IPS-18a (cell line): ENCODE measurements at regions not wholly inside any gene's neighbourhood (a gene's known extent, or its start where the extent isn't known, plus 50 kb on each side); places are given as distances from the start of the nearest gene placed in this dataset.

Experiments
- H3K27ac ChIP-seq: one replicate; pipeline ENCODE4 v1.5.1; 2013; ENCODE audit warnings: low read length
- H3K27me3 ChIP-seq: one replicate; pipeline ENCODE4 v1.6.1; 2013; ENCODE audit warnings: mild to moderate bottlenecking, low read length; ENCODE audit not compliant: control insufficient read depth, insufficient read depth
- H3K36me3 ChIP-seq: one replicate; pipeline ENCODE4 v1.6.1; 2013; ENCODE audit warnings: low read depth, low read length; ENCODE audit not compliant: control insufficient read depth
- H3K4me1 ChIP-seq: one replicate; pipeline ENCODE4 v1.6.1; 2013; ENCODE audit warnings: low read depth, low read length; ENCODE audit not compliant: control insufficient read depth
- H3K4me3 ChIP-seq: one replicate; pipeline ENCODE4 v1.5.1; 2013; ENCODE audit warnings: low read length
- H3K9ac ChIP-seq: one replicate; pipeline ENCODE4 v1.6.1; 2013; ENCODE audit warnings: mild to moderate bottlenecking, low read length, moderate library complexity
- H3K9me3 ChIP-seq: one replicate; pipeline ENCODE4 v1.6.1; 2013; ENCODE audit warnings: low read depth, low read length; ENCODE audit not compliant: control insufficient read depth

- H3K9me3 ChIP-seq: no peaks in the 10 kb centered on the region
- H3K4me3 ChIP-seq: no peak overlapping the region
- no peak overlapping the region for H3K27ac ChIP-seq
- no peaks in the 10 kb centered on the region for H3K36me3 ChIP-seq
- no peaks in the 10 kb centered on the region for H3K27me3 ChIP-seq
- no peak overlapping the region for H3K9ac ChIP-seq
- H3K4me1 ChIP-seq: peaks cover 7% of the 10 kb centered on the region
These were observed 128.4 kb upstream of the SOD1 start for GRCh38 chr21:31530897-31531705.

- Histone ChIP-seq H3K4me1 (peaks cover 10% of the 10 kb centered on the region), H3K27ac (no peak overlapping the region), H3K27me3 (no peaks in the 10 kb centered on the region), H3K36me3 (no peaks in the 10 kb centered on the region), H3K4me3 (no peak overlapping the region), H3K9ac (no peak overlapping the region), H3K9me3 (no peaks in the 10 kb centered on the region)
These were observed 129.1 kb upstream of the SOD1 start for GRCh38 chr21:31530364-31530763.

- Histone ChIP-seq H3K9ac (no peak overlapping the region), H3K27me3 (no peaks in the 10 kb centered on the region), H3K4me3 (no peak overlapping the region), H3K4me1 (peaks cover 13% of the 10 kb centered on the region), H3K9me3 (no peaks in the 10 kb centered on the region), H3K27ac (no peak overlapping the region), H3K36me3 (no peaks in the 10 kb centered on the region)
These were observed 130.1 kb upstream of the SOD1 start for GRCh38 chr21:31529406-31529805.

- no peak overlapping the region for H3K4me3 ChIP-seq
- H3K4me1 ChIP-seq: peaks cover 21% of the 10 kb centered on the region
- no peak overlapping the region for H3K9ac ChIP-seq
- H3K9me3 ChIP-seq: no peaks in the 10 kb centered on the region
- H3K36me3 ChIP-seq: no peaks in the 10 kb centered on the region
- H3K27ac ChIP-seq: no peak overlapping the region
- H3K27me3 ChIP-seq: no peaks in the 10 kb centered on the region
These were observed 133.5 kb upstream of the SOD1 start for GRCh38 chr21:31526040-31526439.

GRCh38 chr21:31524140-31524539 is 135.4 kb upstream of the SOD1 start:
- Histone ChIP-seq H3K36me3 (no peaks in the 10 kb centered on the region), H3K9ac (no peak overlapping the region), H3K4me1 (peaks cover 22% of the 10 kb centered on the region), H3K4me3 (no peak overlapping the region), H3K9me3 (no peaks in the 10 kb centered on the region), H3K27me3 (no peaks in the 10 kb centered on the region), H3K27ac (no peak overlapping the region)

GRCh38 chr21:31521515-31521914 is 138.0 kb upstream of the SOD1 start:
- Histone ChIP-seq H3K4me1 (peaks cover 21% of the 10 kb centered on the region), H3K9ac (no peak overlapping the region), H3K36me3 (no peaks in the 10 kb centered on the region), H3K9me3 (no peaks in the 10 kb centered on the region), H3K27ac (no peak overlapping the region), H3K27me3 (no peaks in the 10 kb centered on the region), H3K4me3 (no peak overlapping the region)

- H3K4me1 ChIP-seq: peaks cover 14% of the 10 kb centered on the region
- H3K4me3 ChIP-seq: no peak overlapping the region
- H3K9ac ChIP-seq: no peak overlapping the region
- no peak overlapping the region for H3K27ac ChIP-seq
- no peaks in the 10 kb centered on the region for H3K36me3 ChIP-seq
- no peaks in the 10 kb centered on the region for H3K9me3 ChIP-seq
- H3K27me3 ChIP-seq: no peaks in the 10 kb centered on the region
These were observed 138.9 kb upstream of the SOD1 start for GRCh38 chr21:31520561-31521098.

- Histone ChIP-seq H3K36me3 (no peaks in the 10 kb centered on the region), H3K4me3 (no peak overlapping the region), H3K4me1 (peaks cover 20% of the 10 kb centered on the region), H3K27ac (no peak overlapping the region), H3K9me3 (no peaks in the 10 kb centered on the region), H3K27me3 (no peaks in the 10 kb centered on the region), H3K9ac (no peak overlapping the region)
These were observed 140.9 kb upstream of the SOD1 start for GRCh38 chr21:31518580-31518979.

GRCh38 chr21:31517664-31518414 is 141.7 kb upstream of the SOD1 start:
- H3K27ac ChIP-seq: no peak overlapping the region
- no peaks in the 10 kb centered on the region for H3K36me3 ChIP-seq
- H3K27me3 ChIP-seq: no peaks in the 10 kb centered on the region
- no peak overlapping the region for H3K4me3 ChIP-seq
- no peaks in the 10 kb centered on the region for H3K9me3 ChIP-seq
- H3K9ac ChIP-seq: no peak overlapping the region
- peaks cover 20% of the 10 kb centered on the region for H3K4me1 ChIP-seq

GRCh38 chr21:31515253-31515652 is 144.2 kb upstream of the SOD1 start:
- H3K36me3 ChIP-seq: no peaks in the 10 kb centered on the region
- H3K4me3 ChIP-seq: no peak overlapping the region
- H3K27ac ChIP-seq: no peak overlapping the region
- H3K9ac ChIP-seq: no peak overlapping the region
- H3K9me3 ChIP-seq: no peaks in the 10 kb centered on the region
- peaks cover 17% of the 10 kb centered on the region for H3K4me1 ChIP-seq
- no peaks in the 10 kb centered on the region for H3K27me3 ChIP-seq

- Histone ChIP-seq H3K27ac (no peak overlapping the region), H3K27me3 (no peaks in the 10 kb centered on the region), H3K4me1 (peaks cover 20% of the 10 kb centered on the region), H3K9me3 (no peaks in the 10 kb centered on the region), H3K9ac (no peak overlapping the region), H3K4me3 (peak overlapping the region; percentile 10), H3K36me3 (no peaks in the 10 kb centered on the region)
These were observed 144.9 kb upstream of the SOD1 start for GRCh38 chr21:31514598-31514997.
